ENCODE measurements at regions not wholly inside any gene's neighbourhood (a gene's known extent, or its start where the extent isn't known, plus 50 kb on each side); places are given as distances from the start of the nearest gene placed in this dataset.

DNA sequence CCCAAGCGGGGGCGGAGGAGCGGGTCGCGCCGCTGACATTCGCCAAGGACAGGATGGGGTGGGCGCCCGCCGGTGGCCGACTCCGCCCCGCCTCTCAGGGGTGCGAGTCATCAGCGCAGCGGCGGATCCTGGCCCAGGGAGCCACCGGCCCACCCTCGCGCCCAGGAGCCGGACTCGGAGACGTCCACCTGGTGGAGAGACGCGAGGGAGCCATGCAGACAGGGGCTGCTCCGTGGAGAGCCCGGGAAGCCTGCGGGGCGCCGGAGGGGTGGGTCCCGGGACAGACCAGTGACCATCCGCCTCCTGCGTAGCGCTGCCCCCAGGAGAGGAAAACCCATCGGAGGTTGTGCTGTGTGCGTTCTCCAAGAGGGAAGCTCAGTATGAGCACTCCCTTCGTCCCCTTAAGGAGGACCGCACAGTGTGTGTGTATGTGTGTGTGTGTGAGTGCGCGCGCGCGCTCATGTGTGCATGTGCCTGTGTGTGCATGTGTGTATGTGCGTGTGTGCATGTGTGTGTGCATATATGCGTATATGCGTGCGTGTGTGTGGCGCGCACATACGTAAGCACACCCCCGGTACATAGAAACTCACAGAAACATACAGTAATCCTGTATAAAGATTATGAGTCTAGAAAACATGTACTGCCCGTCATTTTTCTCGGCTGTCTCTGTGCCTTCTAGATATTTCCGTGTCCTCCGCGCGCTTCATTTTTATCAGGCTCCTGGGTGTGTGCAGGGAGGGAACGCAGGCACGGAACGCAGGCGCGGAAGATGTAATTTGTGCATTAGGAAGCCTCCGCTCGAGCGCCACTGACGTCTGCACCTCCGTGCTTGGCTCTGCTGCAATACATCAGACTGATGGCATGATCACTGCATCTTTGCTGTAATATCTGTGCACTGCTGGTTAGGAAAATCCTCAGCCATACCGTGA is 158.9 kb downstream of the TBXT start:
- DNase-seq: no peak

DNA sequence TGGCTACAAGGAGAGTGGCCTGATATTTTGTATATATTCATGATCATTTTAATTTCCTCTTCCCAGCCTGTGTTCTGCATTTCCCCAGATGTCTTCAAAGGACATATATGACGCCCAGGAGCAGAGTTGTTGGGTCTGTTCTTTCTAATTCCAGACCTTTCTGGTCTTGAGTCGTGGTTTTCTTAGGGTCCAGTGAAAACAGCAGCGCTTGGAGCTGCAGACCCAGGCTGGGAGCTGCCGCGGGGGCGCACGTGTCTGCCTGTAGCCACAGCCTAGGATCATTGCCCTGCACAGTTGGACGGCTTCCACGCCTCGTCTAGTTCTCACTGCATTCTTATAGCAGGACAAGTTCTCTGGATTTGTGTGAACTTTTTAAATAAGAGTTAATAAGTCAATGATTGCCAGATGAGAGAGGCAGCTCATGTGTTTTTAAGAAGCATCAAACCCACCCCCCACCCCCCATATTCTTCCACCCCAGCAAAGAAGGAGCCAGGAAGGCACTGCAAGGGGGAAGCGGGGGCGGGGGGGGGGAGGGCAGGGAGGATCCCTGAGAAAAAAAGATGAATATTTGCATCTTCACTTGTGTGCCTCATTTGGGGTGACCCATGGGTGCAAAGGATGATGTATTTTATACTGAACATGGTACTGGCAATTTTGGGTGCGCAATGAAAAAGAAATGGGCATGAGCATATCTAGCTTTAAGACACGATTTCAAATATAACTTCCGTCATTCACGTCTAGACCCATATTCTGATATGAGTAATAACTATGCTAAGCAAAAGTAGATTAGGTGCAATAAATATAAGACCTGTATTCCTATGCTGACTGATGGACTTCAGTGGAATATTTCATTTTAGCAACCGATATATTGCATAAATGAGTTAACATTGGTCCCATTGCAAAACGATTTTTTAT is 160.0 kb downstream of the TBXT start:
- DNase-seq: no peak

DNA sequence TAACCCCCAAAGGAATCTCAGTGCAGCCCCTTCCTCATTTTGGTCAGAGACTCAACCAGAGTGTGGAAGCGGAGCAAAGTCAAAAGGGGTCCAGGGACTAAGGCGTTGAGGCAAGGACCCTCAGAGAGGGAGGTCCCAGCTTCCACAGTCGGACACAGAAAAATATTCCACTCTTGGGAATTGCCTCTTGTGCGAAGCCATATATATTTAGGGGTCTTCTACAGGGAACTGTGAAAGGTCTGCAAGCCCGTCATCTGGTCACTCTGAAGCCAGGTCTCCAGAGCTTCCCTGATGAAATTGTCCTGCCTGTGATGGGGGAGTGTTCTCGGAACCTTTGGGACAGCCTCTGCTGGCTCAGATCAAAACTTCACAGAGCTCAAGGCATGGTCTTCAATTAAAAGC is 160.8 kb downstream of the TBXT start:
- DNase-seq: no peak

DNA sequence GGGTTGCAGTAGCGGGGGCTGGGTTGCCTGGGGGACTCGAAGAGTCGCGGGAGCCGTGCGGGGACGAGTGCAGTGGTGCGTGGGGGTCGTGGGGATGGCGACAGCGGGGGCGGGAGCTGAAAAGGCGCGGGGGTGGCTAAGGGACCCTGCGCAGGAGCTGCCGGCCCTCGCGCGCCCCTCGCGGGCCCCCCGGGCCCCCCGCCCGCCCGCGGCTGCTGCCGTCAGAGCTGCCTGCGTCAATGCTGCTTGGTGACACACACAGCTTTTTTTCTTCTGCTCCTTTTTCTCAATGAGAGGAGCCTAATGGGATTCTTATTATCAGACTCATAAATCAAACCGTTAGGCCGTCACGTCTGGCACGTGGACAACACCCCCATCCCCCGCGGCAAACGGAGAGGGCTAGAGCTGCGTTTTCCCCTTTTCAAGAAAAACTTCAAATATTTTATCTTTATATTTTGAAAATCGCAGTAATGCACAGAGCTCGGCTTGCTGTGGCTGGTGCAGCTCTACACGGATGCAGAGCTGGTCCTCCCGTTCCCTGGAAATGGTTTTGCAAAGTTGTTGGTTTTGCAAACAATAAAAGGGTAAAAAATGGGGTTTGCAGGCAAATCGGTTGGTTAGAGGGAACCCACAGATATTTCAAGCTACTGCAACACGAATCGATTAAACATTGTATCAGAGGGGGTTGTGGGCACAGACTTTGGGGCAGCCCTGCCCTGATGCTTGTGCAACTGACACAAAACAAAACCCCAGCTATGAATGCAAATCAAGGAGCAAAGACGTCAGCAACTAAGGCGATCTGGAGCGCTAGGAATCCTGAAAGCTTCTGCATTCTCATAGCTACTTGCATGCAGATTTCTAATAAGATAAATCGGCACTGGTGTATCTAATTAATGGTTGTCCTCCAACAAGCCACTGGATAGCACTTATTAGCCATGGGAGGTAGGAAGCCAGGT is 161.4 kb downstream of the TBXT start:
- no peak for DNase-seq

DNA sequence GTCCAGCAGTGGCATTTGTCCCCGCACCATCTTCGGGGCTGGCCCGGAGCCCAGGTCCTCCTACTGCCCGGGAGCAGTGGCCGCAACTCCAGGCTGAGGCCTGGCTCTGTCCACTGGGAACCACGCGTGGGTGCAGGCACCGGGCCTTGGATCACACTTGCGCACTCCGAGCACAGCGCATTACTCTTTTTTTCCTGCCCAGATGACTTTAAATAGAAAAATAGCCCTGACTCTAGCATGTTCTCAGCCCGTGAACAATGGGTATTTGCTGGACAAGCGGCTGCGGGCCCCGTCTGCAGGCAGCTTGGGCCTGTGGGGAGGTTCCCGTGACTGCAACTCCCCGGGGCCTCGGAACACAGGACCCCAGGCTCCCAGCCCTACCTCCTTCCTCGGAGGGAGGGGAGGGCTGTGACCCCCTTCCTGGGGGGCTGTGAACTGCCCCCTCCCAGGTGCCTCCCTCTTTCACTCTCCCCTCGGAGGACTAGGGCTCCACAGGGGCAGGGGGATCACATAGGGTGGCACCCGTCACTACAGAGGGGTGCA is 162.2 kb downstream of the TBXT start:
- DNase-seq: no peak

DNA sequence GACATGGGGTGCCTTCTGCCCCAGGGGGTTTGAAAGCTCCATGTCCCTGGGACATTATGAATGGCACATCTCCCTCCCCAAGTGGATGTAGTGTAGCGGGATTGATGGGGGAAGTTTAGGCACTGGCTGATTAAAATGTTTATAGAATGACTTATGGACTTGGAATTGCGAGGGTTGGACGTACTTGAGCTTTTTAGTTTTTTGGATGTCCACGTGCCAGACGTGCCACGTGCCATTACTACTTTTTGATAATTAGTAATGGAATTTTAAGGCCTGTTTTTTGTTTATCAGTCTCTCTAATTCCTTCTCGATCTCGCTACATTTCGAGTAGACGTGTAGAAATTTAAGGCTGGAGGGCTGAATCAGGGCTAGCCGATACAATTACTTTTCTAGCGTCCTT is 162.8 kb downstream of the TBXT start:
- DNase-seq: no peak

DNA sequence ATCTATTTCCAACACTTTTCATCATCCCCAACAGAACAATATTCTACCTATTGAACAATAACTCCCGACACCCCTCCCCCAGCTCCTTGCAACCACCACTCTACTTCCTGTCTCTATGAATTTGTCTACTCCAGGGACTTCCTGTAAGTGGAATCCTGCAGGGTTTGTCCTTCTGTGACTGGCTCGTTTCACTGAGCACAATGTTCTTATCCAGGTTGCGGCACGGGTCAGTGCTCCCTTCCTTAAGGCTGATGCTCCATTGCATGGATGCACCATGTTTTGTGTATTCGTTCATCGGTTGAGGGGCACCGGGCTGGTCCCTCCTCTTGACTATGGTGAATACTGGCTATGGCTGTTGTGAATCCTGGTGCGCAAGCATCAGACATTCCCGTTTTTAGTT is 163.2 kb downstream of the TBXT start:
- no peak for DNase-seq

DNA sequence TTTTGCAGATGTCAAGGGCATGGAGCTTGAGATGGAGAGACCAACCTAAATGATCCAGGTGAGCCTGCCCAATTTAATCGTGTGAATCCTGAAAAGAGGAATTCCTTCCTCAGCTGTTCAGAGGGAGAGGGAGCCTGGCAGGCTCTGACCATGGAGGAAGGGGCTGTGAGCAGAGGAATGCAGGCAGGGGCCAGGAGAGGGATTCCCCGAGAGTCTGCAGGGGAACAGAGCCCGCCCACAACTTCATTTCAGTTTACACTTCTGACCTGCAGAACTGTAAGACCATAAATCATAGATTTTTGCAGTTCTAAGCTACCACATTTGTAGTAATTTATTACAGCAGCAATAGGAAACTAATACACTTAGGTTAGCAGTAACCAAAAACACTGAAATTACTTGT is 164.1 kb downstream of the TBXT start:
- no peak for DNase-seq

DNA sequence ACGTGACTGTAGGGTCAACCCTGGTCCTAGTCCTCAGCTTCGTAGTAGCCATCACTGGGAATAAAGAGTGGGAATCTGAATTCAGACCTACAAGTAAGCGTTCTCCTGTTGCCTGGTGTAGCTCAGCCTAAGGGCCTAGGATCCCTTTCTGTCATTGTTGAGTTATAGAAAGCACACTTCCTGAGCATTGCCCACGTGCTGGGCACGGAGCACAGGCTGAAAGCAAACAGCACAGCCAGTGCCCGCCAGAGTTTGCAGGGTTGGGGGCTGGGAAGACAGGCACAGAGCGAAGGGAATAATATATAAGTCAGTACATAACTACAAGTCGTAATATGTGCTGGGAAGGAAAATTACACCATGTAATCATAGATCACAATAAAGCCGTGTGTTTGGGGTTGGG is 166.3 kb downstream of the TBXT start:
- no peak for DNase-seq

DNA sequence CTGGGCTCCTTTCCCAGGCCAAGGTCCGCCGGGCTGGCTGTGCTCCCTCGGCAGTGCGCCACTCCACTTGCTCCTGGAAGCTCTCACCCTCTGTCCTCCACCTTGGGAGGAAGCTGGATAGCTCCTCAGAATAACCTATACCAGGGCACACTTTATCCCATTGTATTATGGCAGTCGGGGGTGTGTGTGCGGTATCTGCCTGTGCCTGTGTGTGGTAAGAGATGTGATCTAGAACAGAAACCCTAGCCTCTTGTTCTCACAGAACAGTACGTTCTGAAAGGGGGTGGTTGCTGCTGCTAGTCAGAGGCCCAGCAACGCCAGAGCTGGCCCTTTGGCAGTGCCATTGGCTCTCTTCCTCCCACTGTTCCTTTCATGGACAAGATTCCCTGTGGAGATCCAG is 168.4 kb downstream of the TBXT start:
- DNase-seq: no peak

DNA sequence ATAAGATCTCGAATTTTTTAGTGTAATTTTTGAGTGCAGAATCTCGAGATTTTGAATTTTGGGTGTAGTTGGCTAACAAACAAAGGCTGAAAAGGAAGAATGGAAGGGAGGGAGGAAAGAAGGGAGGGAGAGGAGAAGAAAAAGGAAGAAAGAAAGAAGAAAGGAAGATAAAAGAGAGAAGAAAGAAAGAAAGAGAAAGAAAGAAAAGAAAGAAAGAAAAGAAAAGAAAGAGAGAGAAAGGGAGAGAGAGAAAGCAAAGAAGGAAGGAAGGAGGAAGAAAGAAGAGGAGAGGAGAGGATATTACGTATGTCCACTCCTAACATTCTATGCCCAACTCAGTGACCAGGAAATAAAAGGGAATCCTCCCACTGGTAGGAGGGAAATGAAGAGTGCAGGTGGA is 169.6 kb downstream of the TBXT start:
- DNase-seq: no peak

DNA sequence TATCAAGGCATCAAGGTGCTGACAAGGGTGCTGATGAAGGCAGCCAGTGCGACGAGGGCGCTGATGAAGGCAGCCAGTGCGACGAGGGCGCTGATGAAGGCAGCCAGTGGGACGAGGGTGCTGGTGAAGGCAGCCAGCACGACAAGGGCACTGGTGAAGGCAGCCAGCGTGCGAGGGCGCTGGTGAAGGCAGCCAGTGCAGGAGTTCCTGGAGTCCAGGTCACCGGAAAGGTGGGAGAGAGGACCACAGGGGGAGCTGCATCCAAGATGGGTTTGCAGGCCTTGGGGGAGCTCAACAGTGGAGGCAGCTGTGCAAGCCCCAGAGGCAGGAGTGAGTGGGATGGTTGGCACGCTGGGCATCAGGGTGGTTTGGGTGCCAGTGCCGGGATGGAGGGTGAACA is 176.3 kb downstream of the TBXT start:
- DNase-seq: no peak

DNA sequence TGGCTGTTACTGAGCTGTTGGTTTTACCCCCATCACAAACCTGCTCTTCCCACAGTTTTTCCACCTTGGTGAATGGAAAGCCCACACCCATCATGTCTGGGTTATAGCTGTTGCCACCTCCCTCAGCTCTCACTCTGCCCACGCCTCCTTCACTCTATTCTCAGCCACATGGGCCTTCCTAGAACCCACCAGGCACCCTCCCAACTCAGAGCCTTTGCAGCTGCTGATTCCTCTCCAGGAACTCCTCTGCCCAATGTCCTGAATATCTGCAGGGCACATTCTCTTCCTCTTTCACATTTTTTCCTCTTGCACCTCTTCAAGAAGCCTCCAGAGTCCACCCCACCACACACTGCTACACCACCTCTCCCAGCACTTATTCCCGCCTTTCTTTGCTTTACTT is 177.4 kb downstream of the TBXT start:
- DNase-seq: no peak

DNA sequence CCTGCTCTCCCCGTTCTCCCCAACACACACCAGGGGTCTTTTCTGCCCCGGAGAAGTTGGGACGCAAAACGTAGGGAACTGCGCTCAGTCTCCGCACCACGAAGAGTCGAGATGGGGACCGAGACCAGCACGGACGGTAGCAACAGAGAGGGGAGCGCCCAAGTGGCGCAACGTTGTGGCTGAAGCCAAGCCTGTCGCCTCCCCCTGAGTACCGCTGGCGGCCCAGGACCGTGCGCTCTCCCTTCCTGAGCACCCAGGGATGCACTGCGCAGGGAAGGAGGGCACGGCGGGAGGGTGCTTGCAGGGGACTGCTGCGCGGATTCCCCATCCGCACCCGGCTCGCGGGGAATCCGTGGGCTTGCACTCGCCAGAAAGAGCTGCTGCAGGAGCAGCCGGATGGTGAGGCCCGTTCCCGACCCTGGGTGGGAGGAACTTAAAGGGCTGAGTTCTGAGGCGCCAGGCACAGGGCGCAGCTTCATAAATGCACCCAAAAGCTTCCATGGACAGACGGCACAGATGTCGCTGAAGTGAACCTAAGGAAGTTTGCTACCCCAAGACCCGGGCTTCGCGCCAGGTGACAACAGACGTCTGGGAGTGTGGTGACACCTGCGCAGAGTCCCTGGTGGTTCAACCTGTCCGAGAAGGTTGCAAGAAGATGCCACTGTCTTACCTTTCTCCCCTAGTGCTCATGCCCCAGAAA is 178.7 kb downstream of the TBXT start:
- no peak for DNase-seq

DNA sequence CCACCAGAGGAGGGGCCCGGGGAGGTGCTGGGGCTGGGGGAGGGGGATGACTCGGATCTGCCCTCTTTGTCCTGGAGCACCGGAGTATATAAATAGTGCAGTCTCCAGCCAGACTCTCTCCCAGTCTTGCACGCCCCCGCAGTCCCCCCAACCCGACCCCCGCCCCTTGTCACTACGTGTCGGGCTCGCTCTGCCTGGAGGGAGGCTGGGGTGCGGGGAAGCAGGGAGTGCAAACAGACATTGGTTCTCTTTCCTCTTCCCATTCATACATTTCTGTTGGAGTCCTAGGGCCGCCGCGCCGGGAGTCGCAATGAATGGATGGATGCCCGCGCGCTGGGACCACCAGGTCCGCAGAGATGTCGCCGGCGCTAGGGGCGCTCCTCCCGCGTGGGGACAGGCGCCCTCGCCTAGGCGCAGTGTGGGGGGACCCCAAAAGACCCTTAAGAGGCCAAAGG is 179.3 kb downstream of the TBXT start:
- DNase-seq: no peak

DNA sequence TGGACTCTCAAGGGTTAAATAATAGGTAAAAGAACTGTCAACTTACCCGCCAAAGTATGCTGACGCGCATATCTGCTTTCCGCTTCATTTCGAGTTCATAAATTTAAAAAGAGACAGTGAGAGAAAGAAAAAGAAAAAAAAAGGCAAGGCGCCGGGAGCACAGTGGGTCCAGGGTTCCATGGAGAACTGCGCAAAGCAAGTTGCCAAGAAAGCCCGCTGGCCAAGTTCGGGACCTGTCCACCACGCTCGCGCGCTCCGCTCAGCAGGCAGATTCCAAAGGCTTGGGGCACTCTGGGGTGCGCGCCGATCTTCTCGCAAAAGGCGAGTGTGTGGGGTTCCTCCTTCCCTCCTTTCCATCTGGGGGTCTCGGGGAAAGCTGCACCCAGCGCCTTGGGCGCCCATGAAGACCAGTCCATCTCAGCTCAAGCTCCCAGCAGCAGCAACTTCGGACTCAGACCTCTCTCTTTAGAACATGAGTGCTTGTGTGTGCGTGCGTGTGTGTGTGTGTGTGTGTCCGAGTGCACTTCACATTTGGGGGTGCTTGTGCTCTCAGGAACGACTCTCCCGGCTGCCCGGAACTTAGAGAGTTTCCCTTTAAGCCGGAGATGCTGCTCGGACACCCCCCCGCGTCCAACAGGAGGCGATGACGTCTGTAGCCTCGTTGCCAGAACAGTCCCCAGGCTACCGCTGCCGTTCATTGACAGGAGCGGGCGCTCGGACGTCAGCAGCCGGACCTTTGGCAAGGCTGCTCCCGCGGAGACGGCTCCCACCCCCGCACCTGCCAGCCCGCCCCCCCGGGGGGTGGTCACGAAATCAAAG is 180.0 kb downstream of the TBXT start:
- no peak for DNase-seq

DNA sequence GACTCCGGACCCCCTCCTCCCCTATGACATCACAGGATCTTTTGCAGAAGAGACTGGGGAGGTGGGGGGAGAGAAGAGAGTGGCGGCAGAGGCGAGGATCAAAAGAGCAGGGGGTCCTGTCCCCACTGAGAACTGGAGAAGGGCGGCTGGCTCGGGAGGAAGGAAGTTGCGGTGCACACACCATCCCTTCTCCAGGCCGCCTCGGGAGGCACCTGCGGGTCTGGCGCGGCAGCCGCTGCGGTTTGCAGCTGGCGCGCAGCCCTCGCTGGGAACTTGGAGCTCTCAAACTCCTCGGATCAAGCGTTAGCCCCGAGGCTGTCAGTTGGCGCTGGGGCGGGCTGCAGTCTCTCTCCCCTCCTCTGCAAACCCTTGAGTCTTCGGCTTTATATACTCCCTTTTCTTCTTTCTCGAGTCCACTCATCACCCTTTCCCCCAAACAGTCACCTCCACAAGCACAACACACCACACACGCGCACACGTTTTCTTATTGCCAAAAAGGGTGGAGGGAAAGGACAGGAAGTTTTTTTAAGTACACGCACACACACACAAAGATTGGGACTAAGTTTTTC is 180.7 kb downstream of the TBXT start:
- DNase-seq: no peak

DNA sequence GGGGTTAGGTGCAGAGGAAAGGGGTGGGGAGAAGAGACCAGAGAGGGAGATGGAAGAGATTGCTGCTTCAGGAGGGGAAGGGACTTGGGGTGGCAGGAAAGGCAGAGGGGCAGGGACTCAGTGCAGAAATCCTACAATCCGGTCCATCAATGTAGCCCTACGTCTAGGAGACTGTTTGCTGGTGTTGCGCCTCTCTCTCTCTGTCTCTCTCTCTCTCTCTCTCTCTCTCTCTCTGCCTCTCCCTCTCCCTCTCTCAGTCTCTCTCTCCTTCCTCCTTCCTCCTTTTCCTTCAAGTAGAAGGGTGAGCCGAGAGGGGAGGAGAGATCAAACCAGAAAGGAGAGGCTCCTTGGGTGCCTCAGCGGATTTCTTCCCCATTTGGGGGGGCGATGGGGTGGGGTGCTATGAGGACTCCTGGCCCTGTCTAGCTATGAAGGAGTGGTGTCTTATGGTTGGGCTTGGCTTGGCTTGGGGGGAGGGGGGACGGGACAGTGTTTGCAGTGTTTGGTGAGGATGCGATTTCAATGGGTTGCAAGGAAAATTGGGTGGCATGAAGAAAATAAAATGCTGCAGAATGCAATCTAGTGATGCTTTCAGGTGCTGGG is 181.2 kb downstream of the TBXT start:
- no peak for DNase-seq

DNA sequence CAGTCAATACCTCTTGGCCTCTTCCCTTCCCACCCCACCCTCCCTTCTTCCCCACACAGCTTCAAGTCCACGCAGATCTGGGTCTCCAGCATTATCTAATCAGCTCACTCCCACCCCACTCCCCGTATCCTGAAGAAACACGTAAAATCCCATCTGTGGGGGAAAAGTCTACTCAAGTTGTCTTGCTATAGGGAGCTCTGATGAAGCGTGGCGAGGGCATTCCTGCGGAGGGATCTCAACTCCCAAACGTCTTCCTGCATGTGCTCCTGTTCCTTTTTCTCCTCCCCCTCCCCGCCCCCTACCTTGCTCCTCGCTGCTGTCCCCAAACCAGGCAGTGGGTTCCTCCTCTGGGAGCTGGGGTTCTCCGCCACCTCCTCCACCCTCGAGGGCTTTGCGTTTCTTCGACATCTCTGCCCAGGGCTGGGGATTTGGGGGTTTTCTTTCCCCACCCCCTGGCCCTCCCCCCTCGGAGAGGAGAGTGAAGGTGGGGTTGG is 181.8 kb downstream of the TBXT start:
- DNase-seq: no peak
